Loucy (cell line): ENCODE measurements at regions not wholly inside any gene's neighbourhood (a gene's known extent, or its start where the extent isn't known, plus 50 kb on each side); places are given as distances from the start of the nearest gene placed in this dataset.

Experiments used
- H2AFZ ChIP-seq: fragments of 200-600 bp; sonication (generic); 2 replicates; pipeline ENCODE4 v1.6.0; 2016; ENCODE audit warnings: antibody characterized with exemption, mild to moderate bottlenecking, low read length, moderate library complexity
- H3F3A ChIP-seq: fragments of 200-600 bp; 2 replicates; pipeline ENCODE4 v1.6.0; 2016; ENCODE audit warnings: antibody characterized with exemption, low read depth, mild to moderate bottlenecking
- H3K27me3 ChIP-seq: fragments of 200-600 bp; sonication (generic); 2 replicates; pipeline ENCODE4 v1.6.1; 2014; ENCODE audit warnings: low read length, mild to moderate bottlenecking; ENCODE audit not compliant: insufficient read depth, poor library complexity, severe bottlenecking
- H3K36me3 ChIP-seq: fragments of 200-600 bp; sonication (generic); 2 replicates; pipeline ENCODE4 v1.6.1; 2016; ENCODE audit warnings: low read length; ENCODE audit not compliant: insufficient read depth
- H3K4me1 ChIP-seq: fragments of 200-600 bp; sonication (generic); 2 replicates; pipeline ENCODE4 v1.5.1; 2014; ENCODE audit warnings: low read length, mild to moderate bottlenecking; ENCODE audit not compliant: insufficient read depth, poor library complexity, severe bottlenecking
- H3K4me2 ChIP-seq: fragments of 200-600 bp; sonication (generic); 2 replicates; pipeline ENCODE4 v1.6.0; 2014; ENCODE audit warnings: antibody characterized with exemption, low read length, low read depth, mild to moderate bottlenecking; ENCODE audit not compliant: poor library complexity, severe bottlenecking
- H3K4me3 ChIP-seq: fragments of 200-600 bp; sonication (generic); 2 replicates; pipeline ENCODE4 v1.5.1; 2014; ENCODE audit warnings: low read length, mild to moderate bottlenecking, mixed read lengths; ENCODE audit not compliant: poor library complexity, severe bottlenecking
- H3K79me2 ChIP-seq: fragments of 200-600 bp; sonication (generic); 2 replicates; pipeline ENCODE4 v1.6.1; 2014; ENCODE audit warnings: low read length; ENCODE audit not compliant: insufficient read depth
- H3K9ac ChIP-seq: fragments of 200-600 bp; sonication (generic); 2 replicates; pipeline ENCODE4 v1.6.0; 2014; ENCODE audit warnings: mild to moderate bottlenecking, low read depth, low read length, moderate library complexity; ENCODE audit not compliant: poor library complexity, severe bottlenecking
- H3K9me2 ChIP-seq: fragments of 200-600 bp; sonication (generic); replicated peaks from 2 replicates; pipeline ENCODE4 v1.6.1; 2016; ENCODE audit warnings: low read depth, low read length, mixed read lengths
- H3K9me3 ChIP-seq: fragments of 200-600 bp; sonication (generic); 2 replicates; pipeline ENCODE4 v1.6.1; 2014; ENCODE audit warnings: mild to moderate bottlenecking, antibody characterized with exemption, low read length, low read depth; ENCODE audit not compliant: insufficient read depth
- H4K20me1 ChIP-seq: fragments of 200-600 bp; sonication (generic); 2 replicates; pipeline ENCODE4 v1.6.0; 2014; ENCODE audit warnings: antibody characterized with exemption, low read length, mild to moderate bottlenecking; ENCODE audit not compliant: insufficient read depth, poor library complexity, severe bottlenecking
- EZH2phosphoT487 ChIP-seq: fragments of 200-600 bp; IDR thresholded peaks from 2 replicates; pipeline ENCODE4 v1.6.1; 2018; ENCODE audit warnings: antibody characterized with exemption, mild to moderate bottlenecking, moderate library complexity, borderline replicate concordance
- TF ChIP-seq, protein P1 (sequence below): fragments of 200-600 bp; sonication (generic); conservative IDR thresholded peaks from 2 replicates; pipeline ENCODE4 v1.5.1; 2014; ENCODE audit warnings: mild to moderate bottlenecking, antibody characterized with exemption, low read length

DNA sequence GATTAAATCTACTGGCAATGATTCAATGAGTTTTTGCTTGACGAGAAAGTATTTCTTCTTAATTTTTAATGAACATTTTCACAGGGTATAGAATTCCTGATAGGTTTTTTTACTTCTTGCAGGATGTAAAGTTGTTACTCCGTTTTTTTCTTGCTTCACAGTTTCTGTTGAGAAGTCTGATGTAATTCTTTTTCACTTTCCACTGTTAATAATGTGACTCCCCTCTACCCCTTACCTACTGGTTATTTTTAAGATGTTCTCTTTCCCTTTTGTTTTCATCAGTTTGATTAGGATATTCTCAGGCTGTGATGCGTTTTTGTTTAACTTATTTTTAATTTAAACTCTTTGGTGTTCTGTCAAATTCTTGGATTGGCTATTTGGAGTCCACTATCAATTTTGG is 933.9 kb upstream of the PIK3C3 start:
- H3K9ac ChIP-seq: no peak overlapping the region
- H3F3A ChIP-seq: no peaks in the 10 kb centered on the region
- H3K4me1 ChIP-seq: no peaks in the 10 kb centered on the region
- H4K20me1 ChIP-seq: no peaks in the 10 kb centered on the region
- H3K9me3 ChIP-seq: no peaks in the 10 kb centered on the region
- no peak overlapping the region for H3K4me2 ChIP-seq
- no peaks in the 10 kb centered on the region for H3K79me2 ChIP-seq
- no peak overlapping the region for H2AFZ ChIP-seq
- no peaks in the 10 kb centered on the region for H3K27me3 ChIP-seq
- no peak for TF ChIP-seq EZH2phosphoT487
- TF ChIP-seq, protein P1, sequence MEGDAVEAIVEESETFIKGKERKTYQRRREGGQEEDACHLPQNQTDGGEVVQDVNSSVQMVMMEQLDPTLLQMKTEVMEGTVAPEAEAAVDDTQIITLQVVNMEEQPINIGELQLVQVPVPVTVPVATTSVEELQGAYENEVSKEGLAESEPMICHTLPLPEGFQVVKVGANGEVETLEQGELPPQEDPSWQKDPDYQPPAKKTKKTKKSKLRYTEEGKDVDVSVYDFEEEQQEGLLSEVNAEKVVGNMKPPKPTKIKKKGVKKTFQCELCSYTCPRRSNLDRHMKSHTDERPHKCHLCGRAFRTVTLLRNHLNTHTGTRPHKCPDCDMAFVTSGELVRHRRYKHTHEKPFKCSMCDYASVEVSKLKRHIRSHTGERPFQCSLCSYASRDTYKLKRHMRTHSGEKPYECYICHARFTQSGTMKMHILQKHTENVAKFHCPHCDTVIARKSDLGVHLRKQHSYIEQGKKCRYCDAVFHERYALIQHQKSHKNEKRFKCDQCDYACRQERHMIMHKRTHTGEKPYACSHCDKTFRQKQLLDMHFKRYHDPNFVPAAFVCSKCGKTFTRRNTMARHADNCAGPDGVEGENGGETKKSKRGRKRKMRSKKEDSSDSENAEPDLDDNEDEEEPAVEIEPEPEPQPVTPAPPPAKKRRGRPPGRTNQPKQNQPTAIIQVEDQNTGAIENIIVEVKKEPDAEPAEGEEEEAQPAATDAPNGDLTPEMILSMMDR: no peak
- H3K4me3 ChIP-seq: no peak overlapping the region
- H3K36me3 ChIP-seq: no peaks in the 10 kb centered on the region
- no peaks in the 10 kb centered on the region for H3K9me2 ChIP-seq

DNA sequence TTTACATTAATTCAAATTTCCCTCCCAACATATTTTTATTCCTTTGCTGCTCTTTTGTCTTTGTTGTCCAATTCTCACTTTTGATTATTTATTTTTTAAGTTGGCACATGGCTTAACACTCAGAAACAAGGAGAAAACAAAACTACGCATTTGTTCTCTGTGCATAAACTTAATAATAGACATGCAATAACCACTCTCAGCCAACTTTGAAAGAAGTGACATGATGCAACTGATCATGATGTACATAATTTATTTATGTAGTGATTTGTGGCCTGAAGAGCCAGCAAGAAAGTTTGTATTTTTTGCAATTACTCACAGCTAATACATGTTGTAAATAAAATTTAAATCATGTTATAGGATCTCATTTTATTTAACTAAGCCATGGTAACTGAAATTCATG is 942.8 kb upstream of the PIK3C3 start:
- Histone ChIP-seq H2AFZ (no peak overlapping the region), H3F3A (no peaks in the 10 kb centered on the region), H4K20me1 (no peaks in the 10 kb centered on the region), H3K27me3 (no peaks in the 10 kb centered on the region), H3K4me2 (no peak overlapping the region), H3K79me2 (no peaks in the 10 kb centered on the region), H3K4me3 (no peak overlapping the region), H3K9me3 (no peaks in the 10 kb centered on the region), H3K9me2 (no peaks in the 10 kb centered on the region), H3K36me3 (no peaks in the 10 kb centered on the region), H3K9ac (no peak overlapping the region), H3K4me1 (no peaks in the 10 kb centered on the region)
- TF ChIP-seq EZH2phosphoT487: no peak
- TF ChIP-seq, protein P1: no peak

DNA sequence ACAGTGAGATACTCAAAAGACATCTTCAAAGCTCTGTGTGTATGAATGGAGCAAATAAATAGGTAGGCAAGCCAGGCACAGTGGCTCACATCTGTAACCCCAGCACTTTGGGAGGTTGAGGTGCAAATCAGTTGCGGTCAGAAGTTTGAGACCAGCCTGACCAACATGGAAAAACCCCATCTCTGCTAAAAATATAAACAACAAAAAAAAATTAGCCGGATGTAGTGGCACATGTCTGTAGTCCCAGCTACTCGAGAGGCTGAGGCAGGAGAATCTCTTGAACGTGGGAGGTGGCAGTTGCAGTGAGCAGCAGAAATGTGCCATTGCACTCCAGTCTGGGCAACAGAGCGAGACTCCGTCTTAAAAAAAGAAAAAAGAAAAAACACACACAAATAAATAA is 945.1 kb upstream of the PIK3C3 start:
- no peak overlapping the region for H2AFZ ChIP-seq
- H3K4me2 ChIP-seq: no peak overlapping the region
- no peaks in the 10 kb centered on the region for H3K36me3 ChIP-seq
- H3K9ac ChIP-seq: no peak overlapping the region
- TF ChIP-seq, protein P1: no peak
- no peak for TF ChIP-seq EZH2phosphoT487
- H4K20me1 ChIP-seq: no peaks in the 10 kb centered on the region
- no peaks in the 10 kb centered on the region for H3K9me2 ChIP-seq
- no peaks in the 10 kb centered on the region for H3K4me1 ChIP-seq
- H3K27me3 ChIP-seq: no peaks in the 10 kb centered on the region
- no peaks in the 10 kb centered on the region for H3F3A ChIP-seq
- no peaks in the 10 kb centered on the region for H3K9me3 ChIP-seq
- H3K4me3 ChIP-seq: no peak overlapping the region
- no peaks in the 10 kb centered on the region for H3K79me2 ChIP-seq
